Upper lobe of right lung (tissue), 1 donor: ENCODE measurements at regions not wholly inside any gene's neighbourhood (a gene's known extent, or its start where the extent isn't known, plus 50 kb on each side); places are given as distances from the start of the nearest gene placed in this dataset.
"Not testable (repeated sequence)": the region's sequence is repeated elsewhere in the genome, so short reads cannot be mapped to it uniquely, and the experiment has no call there.

Source experiments
- ATAC-seq: fragments of 200-7000 bp; cut with Tn5 transposase; one replicate; pipeline ENCODE4 v1.9.1; 2020; ENCODE audit warnings: mild to moderate bottlenecking, moderate library complexity
- DNase-seq: peaks from one replicate; pipeline ENCODE4 v3.0.0-alpha.2; 2020
- H3K27ac ChIP-seq: fragments of 200-600 bp; one replicate; pipeline ENCODE4 v1.8.0; 2022
- H3K27me3 ChIP-seq: fragments of 200-600 bp; one replicate; pipeline ENCODE4 v1.8.0; 2022; ENCODE audit warnings: mild to moderate bottlenecking
- H3K36me3 ChIP-seq: fragments of 200-600 bp; one replicate; pipeline ENCODE4 v1.8.0; 2022
- H3K4me1 ChIP-seq: fragments of 200-600 bp; one replicate; pipeline ENCODE4 v1.8.0; 2022
- H3K4me3 ChIP-seq: fragments of 200-600 bp; one replicate; pipeline ENCODE4 v1.8.0; 2022; ENCODE audit warnings: mild to moderate bottlenecking
- H3K9me3 ChIP-seq: fragments of 200-600 bp; one replicate; pipeline ENCODE4 v1.8.0; 2022
- intact Hi-C: fragments of 100-400 bp; cut with DNase I; formaldehyde crosslinking; loops from one replicate; pipeline ENCODE4 v1.11.0; 2022
- TF ChIP-seq, protein P1 (sequence below): fragments of 200-600 bp; IDR thresholded peaks from one replicate; pipeline ENCODE4 v1.8.0; 2022; ENCODE audit warnings: antibody characterized with exemption
- donor health status: DM: no; HTN: yes; CAD: no; lungs with severe emphysema.

DNA sequence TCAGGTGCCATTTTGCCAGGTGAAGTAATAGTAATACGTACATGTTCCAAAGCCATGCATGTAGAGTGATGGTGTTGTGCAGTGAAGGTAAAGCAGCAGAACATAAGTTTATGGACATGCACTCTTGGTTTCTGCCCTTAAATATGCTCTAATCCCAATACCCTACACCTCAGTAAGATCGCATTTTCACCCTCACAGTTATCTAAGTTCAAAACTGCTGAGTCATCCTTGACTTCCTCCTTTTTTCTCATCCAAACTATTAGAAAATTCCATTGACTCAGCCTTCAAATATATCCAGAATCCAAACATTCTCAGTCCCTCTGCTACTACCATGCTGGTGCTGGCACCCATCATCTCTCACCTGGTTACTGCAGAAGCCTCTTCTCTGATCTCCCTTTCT is 652.9 kb upstream of the IGFBP7 start:
- DNase-seq (no peak), ATAC-seq (no peak)
- TF ChIP-seq, protein P1, sequence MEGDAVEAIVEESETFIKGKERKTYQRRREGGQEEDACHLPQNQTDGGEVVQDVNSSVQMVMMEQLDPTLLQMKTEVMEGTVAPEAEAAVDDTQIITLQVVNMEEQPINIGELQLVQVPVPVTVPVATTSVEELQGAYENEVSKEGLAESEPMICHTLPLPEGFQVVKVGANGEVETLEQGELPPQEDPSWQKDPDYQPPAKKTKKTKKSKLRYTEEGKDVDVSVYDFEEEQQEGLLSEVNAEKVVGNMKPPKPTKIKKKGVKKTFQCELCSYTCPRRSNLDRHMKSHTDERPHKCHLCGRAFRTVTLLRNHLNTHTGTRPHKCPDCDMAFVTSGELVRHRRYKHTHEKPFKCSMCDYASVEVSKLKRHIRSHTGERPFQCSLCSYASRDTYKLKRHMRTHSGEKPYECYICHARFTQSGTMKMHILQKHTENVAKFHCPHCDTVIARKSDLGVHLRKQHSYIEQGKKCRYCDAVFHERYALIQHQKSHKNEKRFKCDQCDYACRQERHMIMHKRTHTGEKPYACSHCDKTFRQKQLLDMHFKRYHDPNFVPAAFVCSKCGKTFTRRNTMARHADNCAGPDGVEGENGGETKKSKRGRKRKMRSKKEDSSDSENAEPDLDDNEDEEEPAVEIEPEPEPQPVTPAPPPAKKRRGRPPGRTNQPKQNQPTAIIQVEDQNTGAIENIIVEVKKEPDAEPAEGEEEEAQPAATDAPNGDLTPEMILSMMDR = no peak
- no peaks in the 10 kb centered on the region for H3K36me3 ChIP-seq
- H3K27ac ChIP-seq = no peak overlapping the region
- no peaks in the 10 kb centered on the region for H3K4me1 ChIP-seq
- H3K4me3 ChIP-seq = no peak overlapping the region
- intact Hi-C loops = no loop called here
- H3K27me3 ChIP-seq = no peaks in the 10 kb centered on the region
- H3K9me3 ChIP-seq = no peaks in the 10 kb centered on the region

DNA sequence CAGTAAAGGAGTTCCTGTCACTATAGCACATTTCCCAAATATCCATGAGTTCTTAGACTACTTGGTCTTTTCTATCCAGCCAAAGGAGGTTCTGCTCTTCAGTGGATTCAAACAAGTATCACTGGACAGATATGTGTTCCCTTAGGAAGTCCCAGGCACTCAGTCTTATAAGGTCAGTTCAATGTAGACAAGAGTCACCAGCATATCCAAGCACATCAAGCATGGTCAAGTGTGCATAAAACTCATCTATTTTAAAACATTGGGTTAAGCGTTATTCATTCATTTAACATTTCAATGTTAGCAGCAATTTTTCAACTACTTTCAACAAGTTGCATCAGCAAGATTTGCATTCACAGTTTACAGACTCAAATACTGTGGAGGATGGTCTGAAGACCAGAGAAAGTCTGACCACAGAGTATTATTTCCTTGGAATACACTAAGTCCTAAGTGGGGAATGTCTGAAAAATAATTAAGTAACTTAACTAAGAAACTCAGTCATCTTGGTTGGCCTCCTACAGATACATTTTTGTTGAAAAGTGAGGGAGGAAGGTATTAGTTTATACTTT is 630.5 kb upstream of the IGFBP7 start:
- intact Hi-C loops = no loop called here
- ATAC-seq = no peak
- no peak overlapping the region for H3K4me3 ChIP-seq
- H3K4me1 ChIP-seq = no peaks in the 10 kb centered on the region
- no peaks in the 10 kb centered on the region for H3K9me3 ChIP-seq
- no peak for DNase-seq
- H3K27me3 ChIP-seq = no peaks in the 10 kb centered on the region
- H3K36me3 ChIP-seq = no peaks in the 10 kb centered on the region
- TF ChIP-seq, protein P1 = no peak
- no peak overlapping the region for H3K27ac ChIP-seq

DNA sequence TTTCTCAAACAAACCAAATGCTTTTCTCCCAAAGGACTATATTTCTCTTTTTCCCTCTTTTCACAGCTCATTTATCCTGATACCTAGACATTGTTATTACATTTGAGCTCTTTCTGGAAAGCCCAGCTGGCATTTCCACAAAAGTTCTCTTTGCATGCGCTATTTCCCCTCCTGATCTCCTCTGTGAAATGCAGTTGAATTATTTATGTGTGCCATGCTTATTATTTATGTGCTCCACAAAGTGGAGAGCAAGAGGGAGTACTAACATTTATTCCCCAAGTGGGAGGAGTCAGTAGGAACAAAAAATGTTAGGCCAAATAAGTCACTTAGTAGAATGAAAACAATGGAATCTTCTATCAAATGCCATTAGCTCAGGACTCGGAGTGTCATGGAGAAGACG is 626.6 kb upstream of the IGFBP7 start:
- Histone ChIP-seq H3K36me3 (no peaks in the 10 kb centered on the region), H3K4me1 (no peaks in the 10 kb centered on the region), H3K27ac (no peak overlapping the region), H3K4me3 (no peak overlapping the region), H3K27me3 (no peaks in the 10 kb centered on the region), H3K9me3 (no peaks in the 10 kb centered on the region)
- no peak for ATAC-seq
- no peak for DNase-seq
- intact Hi-C loops = no loop called here
- TF ChIP-seq, protein P1 = no peak

GRCh38 chr4:57734104-57734670 is 624.0 kb upstream of the IGFBP7 start:
- H3K9me3 ChIP-seq = no peaks in the 10 kb centered on the region
- H3K36me3 ChIP-seq = no peaks in the 10 kb centered on the region
- no peaks in the 10 kb centered on the region for H3K4me1 ChIP-seq
- H3K27ac ChIP-seq = no peak overlapping the region
- DNase-seq = no peak
- ATAC-seq = no peak
- H3K27me3 ChIP-seq = no peaks in the 10 kb centered on the region
- no peak overlapping the region for H3K4me3 ChIP-seq
- intact Hi-C loops = no loop called here
- TF ChIP-seq, protein P1 = no peak

- DNase-seq, H3K27me3 ChIP-seq, ATAC-seq, H3K4me1 ChIP-seq, intact Hi-C loops, H3K36me3 ChIP-seq, H3K9me3 ChIP-seq, H3K4me3 ChIP-seq, H3K27ac ChIP-seq: not testable (repeated sequence)
Measured at GRCh38 chr4:57729775-57730570, 619.8 kb upstream of the IGFBP7 start.

GRCh38 chr4:57726154-57726553 is 616.0 kb upstream of the IGFBP7 start:
- Histone ChIP-seq H3K27ac (no peak overlapping the region), H3K27me3 (no peaks in the 10 kb centered on the region), H3K9me3 (no peaks in the 10 kb centered on the region), H3K36me3 (no peaks in the 10 kb centered on the region), H3K4me1 (no peaks in the 10 kb centered on the region), H3K4me3 (no peak overlapping the region)
- DNase-seq (no peak), ATAC-seq (no peak)
- intact Hi-C loops = no loop called here
- TF ChIP-seq, protein P1 = no peak
